ENCODE measurements at regions not wholly inside any gene's neighbourhood (a gene's known extent, or its start where the extent isn't known, plus 50 kb on each side); places are given as distances from the start of the nearest gene placed in this dataset.

GRCh38 chrX:146181858-146182257 is 364.2 kb downstream of the SLITRK2 start:
- no peak for TF ChIP-seq CTCF (IDR thresholded peaks at IDR 0.05; ENCODE audit: control extremely low read depth, extremely low read depth, low read depth, missing control alignments)
- ChIA-PET CTCF (no interaction called here), POLR2A (no interaction called here)
- no peak for DNase-seq (ENCODE audit: extremely low spot score)

- CTCF ChIA-PET, result no interaction called here
- TF ChIP-seq CTCF (IDR thresholded peaks at IDR 0.05; ENCODE audit: control extremely low read depth, extremely low read depth, low read depth, missing control alignments), result no peak
- no peak for DNase-seq (ENCODE audit: extremely low spot score)
- POLR2A ChIA-PET, result no interaction called here
Measured at GRCh38 chrX:146186540-146186939, 368.9 kb downstream of the SLITRK2 start.

GRCh38 chrX:146189371-146189770 is 371.7 kb downstream of the SLITRK2 start:
- ChIA-PET CTCF (no interaction called here), POLR2A (no interaction called here)
- DNase-seq (ENCODE audit: extremely low spot score), result no peak
- TF ChIP-seq CTCF (IDR thresholded peaks at IDR 0.05; ENCODE audit: control extremely low read depth, extremely low read depth, low read depth, missing control alignments), result no peak

GRCh38 chrX:146208821-146209220 is 391.2 kb downstream of the SLITRK2 start:
- no peak for DNase-seq (ENCODE audit: extremely low spot score)
- TF ChIP-seq CTCF (IDR thresholded peaks at IDR 0.05; ENCODE audit: control extremely low read depth, extremely low read depth, low read depth, missing control alignments), result no peak
- CTCF ChIA-PET, result no interaction called here

GRCh38 chrX:146224442-146224841 is 406.8 kb downstream of the SLITRK2 start:
- POLR2A ChIA-PET, result no interaction called here
- DNase-seq (ENCODE audit: extremely low spot score), result no peak
- CTCF ChIA-PET, result interaction anchor here (1.2 kb wide), 1 partner anchor 13 kb away, joined by 3 read pairs; no protein-coding TSS in a partner anchor
- TF ChIP-seq CTCF (IDR thresholded peaks at IDR 0.05; ENCODE audit: control extremely low read depth, extremely low read depth, low read depth, missing control alignments), result no peak

More at GRCh38 chrX:146208821-146209220, 391.2 kb downstream of the SLITRK2 start:
- POLR2A ChIA-PET, result no interaction called here

GRCh38 chrX:146238173-146238572 is 420.5 kb downstream of the SLITRK2 start:
- DNase-seq (ENCODE audit: extremely low spot score), result no peak
- ChIA-PET CTCF (no interaction called here), POLR2A (no interaction called here)
- TF ChIP-seq CTCF (IDR thresholded peaks at IDR 0.05; ENCODE audit: control extremely low read depth, extremely low read depth, low read depth, missing control alignments), result no peak

GRCh38 chrX:146241902-146242301 is 424.3 kb downstream of the SLITRK2 start:
- TF ChIP-seq CTCF (IDR thresholded peaks at IDR 0.05; ENCODE audit: control extremely low read depth, extremely low read depth, low read depth, missing control alignments), result no peak
- DNase-seq (ENCODE audit: extremely low spot score), result no peak
- ChIA-PET CTCF (no interaction called here), POLR2A (no interaction called here)
